GM21786 (cell line): ENCODE measurements at regions not wholly inside any gene's neighbourhood (a gene's known extent, or its start where the extent isn't known, plus 50 kb on each side); places are given as distances from the start of the nearest gene placed in this dataset.

Experiments used
- ATAC-seq: cut with Tn5 transposase; IDR thresholded peaks from one replicate; pipeline ENCODE4 v1.9.1; 2021; ENCODE audit not compliant: unreplicated experiment

DNA sequence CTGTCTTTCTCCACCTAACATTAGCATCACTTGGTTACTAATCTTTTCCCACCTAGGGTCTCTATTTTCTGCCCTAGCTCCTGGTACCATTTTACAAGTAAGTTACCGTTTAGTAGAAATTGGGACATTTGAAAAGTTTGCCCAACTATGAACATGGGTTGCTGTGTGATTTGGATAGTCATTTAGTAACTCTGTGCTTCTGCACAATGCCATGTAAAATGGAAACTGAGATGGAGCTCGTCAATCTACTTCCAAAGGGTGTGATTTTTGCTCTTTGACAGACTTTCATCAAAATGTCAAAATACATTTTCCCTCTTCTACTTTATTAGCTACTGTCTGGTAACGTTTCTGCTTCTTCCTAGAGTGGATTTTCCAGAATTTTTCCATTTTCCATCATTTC, 381.5 kb upstream of the B3GALT2 start:
- no peak for ATAC-seq

DNA sequence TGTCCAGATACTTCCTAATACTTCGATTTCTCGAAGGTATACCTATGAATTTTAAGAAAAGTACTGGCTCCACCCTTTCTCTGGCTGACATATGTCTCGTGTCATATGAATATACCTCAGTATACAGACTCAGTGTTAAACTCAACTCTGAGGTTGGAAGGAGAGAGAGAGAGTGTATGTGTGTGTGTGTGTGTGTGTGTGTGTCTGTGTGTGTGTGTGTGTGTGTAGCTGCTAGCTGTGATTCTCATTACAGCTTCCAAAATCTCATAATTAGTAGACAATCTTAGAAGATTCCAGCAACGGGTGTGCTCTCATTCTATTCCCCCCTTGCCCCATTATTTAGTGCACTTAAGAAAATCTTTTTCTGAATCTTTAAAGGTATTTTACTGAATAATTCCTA, 380.3 kb upstream of the B3GALT2 start:
- ATAC-seq, result no peak

DNA sequence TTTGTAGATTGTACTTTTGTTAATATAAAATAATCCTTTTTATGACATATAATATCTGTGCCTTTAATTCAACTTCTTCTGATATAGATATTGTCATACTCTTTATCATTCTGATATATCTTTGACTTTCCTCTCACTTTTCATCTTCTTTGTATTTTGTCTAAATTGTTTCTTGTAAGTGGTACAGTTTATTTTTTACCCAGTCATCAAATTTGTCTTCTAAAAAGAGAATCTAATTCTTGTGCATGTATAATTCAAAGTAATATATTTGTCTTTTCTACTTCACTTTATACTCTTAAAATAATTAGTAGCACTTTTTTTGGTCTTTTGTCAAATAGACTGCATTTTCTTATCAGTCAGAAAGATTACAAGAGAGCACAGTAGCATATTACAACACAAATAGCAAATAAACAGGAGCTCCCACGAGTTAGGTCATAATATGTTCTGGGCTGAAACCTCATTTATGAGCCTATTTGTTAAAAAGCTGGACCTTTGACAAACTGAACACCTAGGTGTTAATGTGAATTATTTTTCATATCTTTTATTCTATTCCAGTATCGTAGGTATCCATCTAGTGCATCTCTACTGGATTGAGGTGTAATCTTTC, 379.7 kb upstream of the B3GALT2 start:
- no peak for ATAC-seq

DNA sequence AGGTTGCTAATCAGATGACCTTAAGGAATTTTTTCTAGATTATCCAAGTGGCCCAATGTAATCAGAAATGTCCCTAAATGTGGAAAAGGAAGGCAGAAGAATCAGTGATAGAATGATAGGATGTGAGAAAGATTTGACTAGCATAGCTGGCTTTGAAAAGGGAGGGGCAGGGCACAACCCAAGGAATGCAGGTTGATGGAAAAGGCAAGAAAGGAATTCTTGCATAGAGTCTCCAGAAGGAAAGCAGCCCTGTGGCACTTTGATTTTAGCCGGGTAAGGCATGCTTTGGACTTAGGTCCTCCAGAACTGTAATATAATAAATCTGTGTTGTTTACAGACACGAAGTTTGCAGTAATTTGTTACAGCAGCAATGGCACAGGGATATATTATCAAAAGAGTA, 375.7 kb upstream of the B3GALT2 start:
- no peak for ATAC-seq

DNA sequence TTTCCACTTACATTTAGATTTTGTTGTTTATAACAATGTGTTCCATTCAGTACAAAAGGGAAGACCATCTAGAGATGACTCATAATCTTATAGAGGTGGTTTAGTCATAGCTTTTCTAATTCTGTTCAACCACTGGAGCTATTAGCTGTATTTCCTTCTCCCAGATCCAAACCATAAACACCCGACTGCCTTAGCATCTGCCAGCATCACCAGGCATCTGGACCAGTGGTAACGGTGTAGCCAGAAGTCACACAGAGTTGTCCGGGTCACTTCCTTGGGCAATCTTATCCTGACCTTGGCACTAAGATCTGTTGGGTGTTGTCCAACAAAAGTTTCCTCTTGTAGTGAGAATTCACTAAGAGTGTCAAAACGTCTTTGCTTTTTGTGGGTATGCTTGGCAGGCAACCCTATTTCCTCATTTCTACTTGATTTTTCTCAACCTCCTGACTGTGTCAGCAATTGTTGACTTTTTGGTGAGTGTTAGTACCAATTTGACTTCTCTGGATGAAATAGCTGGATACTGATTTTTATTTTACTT, 372.1 kb upstream of the B3GALT2 start:
- no peak for ATAC-seq

DNA sequence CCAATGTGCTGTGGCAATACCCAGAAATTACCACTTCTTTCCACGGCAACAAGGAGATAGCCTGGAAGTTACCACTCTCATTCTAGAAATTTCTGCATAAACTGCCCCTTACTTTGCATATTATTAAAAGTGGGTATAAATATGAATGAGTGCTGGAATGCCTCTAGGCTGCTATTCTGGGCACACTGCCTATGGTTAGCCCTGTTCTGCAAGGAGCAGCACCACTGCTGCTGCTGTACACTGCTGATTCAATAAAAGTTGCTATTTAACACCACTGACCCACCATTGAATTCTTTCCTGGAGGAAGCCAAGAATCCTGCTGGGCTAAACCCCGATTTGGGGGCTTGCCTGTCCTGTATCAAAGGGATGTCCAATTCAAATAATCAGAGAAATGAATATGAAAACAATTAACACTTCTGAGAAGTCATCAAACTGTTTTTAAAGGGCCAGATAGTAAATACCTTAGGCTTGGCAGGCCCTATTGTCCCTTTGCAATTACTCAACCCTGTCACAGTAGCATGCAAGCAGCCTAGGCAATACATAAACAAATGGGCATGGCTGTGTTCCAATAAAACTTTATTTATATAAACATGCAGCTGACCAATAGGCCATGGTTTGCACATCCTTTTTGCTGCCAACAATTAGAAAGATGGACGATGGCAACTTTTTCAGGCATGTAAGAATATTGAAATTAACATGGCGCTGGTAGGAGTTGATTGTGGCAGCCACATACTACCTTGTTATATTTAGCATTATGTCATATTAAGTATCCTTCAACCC, 369.4 kb upstream of the B3GALT2 start:
- ATAC-seq, result no peak

DNA sequence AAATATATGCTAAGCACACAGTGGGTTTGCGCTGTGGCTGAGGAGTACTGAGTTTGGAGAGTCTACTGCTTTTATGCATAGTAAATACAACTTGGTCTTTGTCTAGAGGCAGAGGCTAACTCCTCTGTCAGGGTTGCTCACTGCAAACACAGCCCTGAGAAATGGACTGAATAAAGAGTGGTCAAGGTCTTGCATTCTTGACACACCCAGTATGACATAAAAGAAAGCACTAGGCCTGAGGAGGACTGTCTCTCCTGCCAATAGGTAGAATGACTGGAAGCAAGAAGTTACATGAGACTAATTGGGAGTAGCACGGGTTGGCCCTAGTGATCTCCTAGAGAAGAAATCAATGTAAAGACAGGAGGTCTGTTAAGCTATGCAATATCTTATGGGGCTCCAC, 367.2 kb upstream of the B3GALT2 start:
- no peak for ATAC-seq

DNA sequence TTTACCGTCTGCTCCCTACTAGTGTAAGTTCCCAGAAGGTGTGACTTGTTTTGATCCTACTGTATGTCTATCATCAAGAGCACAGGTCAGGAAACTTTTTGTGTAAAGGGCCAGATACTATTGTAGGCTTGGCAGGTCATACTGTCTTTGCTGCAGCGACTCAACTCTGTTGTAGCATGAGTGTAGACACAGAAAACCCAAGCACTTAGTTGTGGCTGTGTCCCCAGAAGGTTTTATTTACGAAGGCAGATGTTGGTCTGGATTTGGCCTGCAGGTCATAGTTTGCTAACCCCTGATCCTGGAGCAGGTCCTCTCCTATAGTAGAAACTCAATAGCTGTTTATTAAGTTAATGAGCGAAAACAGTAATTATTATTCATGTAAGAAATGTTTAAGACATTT, 365.9 kb upstream of the B3GALT2 start:
- ATAC-seq, result no peak

DNA sequence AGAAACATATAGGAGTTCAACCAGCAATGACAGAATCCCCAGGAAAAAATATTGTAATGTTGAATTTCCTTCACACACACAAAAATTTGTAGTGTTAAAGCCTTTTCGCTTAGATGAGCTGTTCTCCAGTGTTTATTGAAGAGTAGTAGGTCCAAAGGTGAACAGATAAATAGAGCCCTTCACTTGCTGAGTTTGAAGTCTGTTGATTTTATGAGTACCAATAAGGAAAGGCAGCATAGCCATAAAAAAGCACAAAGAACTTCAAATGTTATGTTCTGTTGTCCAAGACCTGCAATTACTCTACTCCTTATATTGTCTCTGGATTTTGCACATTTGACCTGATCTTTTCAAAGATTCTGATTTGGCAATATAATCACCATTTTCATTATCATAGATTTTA, 362.7 kb upstream of the B3GALT2 start:
- ATAC-seq, result no peak

DNA sequence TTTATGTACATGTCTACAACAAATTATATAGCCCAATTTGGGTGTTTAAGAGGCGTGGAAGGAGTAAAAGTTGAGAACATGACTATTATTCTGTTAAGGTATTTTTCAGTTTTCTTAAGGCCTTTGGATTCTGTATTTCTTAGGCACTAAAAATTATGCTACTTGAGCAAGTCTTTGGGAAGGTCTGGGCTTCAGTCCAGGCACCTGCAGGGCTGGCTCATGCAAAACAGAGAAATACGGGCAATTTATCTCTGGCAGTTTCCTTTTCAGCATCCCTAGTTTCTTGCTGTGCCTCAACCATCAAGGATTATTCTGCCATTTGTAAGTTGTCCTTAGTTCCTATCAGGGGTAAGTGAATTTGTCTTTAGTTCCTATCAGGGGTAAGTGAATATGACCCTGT, 358.8 kb upstream of the B3GALT2 start:
- no peak for ATAC-seq

DNA sequence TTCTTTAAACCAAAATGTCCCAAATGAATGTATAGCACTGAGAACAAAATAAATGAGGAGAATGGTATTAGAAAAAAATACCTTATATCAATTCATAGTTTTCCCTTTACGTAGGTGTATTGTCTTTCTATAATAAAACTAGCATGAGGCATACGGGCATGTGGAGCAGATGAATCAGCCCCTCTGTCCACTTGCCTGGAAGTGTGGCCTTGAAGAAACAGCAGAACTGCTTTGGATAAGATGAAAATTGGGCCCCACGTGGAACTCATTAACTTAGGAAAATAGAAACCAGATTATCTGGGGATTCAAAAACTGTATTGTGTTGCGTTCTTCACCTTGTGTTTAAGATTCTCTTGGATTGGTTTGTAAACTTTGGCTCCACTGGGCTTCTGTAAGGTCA, 356.8 kb upstream of the B3GALT2 start:
- no peak for ATAC-seq

DNA sequence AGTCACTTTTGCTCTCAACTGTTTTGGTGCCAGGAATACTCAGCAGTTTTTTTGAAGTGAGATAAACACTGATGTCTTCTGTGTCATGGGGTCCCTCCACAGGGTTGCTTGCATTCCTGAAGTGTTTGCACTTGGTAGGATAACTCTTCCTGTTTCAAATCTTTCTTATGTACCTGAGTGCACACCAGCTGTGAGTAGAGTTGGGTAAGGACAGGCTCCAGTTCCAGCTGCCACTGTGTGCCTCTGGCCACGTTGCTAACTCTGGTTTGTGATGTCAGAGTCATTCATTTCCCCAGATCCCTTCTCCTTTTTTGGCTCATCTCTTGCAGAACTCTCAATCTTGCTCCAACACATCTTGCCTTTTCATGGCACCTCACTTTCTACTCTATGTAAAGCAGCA, 356.3 kb upstream of the B3GALT2 start:
- ATAC-seq, result no peak

DNA sequence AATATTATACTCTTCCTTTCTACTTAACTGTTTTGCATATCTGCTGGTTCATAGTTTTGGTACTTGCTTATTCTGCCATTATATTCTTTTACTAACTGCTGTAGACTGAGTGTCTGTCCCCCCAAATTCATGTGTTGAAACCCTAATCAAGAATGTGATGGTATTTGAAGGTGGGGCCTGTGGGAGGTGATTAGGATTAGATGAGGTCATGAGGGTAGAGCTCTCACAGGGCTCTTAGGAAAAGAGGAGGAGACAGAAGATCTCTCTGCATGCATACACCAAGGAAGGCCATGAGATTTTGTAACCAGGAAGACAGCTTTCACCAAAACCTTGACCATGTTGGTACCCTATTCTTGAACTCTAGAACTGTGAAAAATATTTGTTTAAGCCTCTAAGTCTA, 354.1 kb upstream of the B3GALT2 start:
- ATAC-seq, result no peak

DNA sequence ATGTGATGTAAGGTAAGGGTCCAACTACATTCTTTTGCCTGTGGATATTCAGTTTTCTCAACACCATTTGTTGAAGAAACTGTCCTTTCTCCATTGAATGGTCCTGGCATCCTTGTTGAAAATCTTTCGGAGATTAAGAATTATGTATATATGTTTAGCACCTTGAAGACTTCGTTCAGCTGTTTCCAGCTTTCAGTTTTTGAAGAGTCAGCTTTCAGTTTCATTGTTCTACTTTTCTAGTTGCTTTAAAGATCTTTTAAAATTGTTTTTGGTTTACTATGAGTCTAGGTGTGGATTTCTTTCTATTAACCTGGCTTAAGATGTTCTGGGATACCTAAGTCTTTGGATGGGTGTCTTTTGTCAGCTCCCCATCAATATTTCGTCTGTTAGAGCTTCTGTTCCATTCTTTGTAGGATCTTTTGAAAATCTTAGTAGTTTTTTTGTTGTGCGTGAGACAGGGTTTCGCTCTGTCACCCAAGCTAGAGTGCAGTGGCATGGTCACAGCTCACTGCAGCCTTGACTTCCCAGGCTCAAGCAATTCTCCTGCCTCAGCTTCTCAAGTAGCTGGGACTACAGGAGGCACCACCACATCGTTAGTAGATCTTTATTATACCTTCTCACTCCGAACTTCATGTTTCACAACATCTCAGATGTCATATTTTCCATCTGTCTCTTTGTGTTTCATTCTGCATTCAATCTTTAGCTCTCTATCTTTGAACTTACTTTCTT, 353.5 kb upstream of the B3GALT2 start:
- peak; percentile 55 for ATAC-seq

DNA sequence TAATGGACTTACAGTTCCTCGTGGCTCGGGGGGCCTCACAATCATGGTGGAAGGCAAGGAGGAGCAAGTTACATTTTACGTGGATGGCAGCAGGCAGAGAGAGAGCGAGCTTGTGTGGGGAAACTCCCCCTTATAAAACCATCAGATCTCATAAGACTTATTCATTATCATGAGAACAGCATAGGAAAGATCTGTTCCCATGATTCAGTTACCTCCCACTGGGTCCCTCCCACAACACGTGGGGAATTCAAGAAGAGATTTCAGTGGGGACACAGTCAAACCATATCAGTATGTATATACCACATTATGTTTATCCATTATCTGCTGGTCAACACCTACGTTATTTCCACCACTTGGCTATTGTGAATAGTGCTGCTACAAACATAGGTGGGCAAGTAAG, 352.3 kb upstream of the B3GALT2 start:
- ATAC-seq, result no peak

DNA sequence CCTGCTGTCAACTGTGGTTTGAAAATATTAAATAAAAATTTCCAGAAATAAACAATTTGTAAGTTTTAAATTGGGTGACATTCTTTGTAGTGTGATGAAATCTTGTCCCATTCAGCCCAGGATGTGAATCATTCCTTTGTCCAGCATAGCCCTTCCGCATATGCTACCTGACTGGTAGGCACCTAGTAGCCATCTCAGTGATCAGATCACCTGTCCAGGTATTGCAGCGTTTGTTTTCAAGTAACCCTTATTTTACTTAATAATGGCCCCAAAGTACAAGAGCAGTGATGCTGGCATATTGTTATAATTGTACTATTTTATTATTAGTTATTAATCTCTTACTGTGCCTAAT, 351.6 kb upstream of the B3GALT2 start:
- ATAC-seq, result no peak

DNA sequence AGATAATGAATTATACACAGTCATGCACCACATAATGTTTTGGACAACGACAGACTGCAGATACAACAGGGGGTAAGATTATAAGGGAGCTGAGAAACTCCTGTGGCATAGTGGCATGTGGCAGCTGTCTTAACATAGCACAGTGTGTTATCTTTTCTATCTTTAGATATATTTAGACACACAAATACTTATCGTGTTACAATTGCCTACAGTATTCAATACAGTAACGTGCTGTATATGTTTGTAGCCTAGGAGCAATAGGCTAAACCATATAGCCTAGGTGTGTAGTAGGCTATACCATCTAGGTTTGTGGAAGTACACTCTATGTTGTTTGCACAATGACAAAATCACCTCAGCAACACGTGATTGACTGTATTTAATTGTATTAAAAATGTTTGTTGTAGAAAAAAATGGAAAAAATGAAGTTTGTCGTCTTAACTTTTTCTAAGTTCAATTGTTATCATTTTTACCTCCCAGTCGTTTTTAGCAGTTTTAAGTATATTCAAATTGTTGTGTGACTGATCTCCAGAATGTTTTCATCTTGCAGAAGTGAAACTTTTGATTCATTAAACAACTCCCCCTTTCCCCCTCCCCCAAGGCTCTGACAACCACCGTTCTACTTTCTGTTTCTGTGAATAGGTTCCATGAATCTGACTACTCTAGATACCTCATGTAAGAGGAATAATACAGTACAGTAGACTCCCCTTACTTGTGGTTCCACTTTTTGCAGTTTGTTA, 351.0 kb upstream of the B3GALT2 start:
- ATAC-seq, result peak; percentile 88

DNA sequence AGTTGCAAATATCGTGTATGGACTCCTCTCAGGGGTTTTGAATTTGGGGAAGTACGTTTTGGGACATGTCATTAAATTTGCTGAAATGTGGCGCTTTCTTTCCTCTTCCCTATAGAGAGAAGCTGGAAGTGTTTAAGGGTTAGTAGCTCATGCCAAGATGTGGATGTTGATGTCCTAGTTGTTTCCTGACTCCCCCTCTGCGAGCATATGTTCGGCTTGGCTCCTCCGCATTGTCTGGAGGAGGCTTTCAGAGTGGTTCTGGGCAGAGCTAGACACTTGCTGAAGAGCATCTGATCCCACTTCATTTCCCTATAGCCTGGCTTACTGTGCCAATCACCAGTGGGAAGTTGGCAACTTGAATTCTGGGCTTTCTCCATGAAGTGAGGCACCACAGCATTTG, 347.4 kb upstream of the B3GALT2 start:
- no peak for ATAC-seq

DNA sequence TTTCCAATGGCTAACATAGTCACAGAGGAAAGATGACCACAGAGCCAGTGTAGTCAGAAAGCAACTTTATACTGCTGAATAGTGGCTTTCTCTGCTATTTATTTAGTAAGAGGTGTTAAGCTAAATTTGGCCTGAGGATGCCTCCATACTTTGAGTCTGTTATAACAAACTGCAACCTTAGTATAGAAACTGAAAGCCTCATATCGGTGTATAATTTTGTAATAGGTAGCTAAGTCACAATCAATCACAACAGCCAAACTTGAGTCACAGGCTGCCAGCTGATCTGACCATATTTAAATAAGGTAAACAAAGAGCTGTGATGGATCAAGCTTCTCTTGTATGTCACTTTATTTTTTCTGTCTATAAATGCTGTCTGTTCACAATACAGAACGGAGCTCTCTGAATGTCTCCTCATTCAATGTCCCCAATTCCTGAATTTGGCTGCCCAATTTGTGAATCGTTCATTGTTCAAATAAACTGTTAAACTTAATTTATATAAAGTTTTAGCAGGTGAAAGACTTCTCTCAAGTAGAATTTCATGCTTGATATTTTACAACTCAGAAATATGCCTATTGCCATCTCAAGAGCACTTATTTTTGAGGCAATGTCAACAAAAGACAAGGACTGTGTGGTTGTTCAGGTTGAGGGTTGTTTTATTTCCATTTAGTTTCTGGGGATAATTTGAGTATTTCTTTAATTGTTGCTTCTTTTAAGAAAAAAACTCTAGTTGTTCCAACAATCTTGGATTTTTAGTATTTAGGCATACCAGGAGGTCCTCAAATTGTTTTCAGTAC, 339.7 kb upstream of the B3GALT2 start:
- ATAC-seq, result no peak

DNA sequence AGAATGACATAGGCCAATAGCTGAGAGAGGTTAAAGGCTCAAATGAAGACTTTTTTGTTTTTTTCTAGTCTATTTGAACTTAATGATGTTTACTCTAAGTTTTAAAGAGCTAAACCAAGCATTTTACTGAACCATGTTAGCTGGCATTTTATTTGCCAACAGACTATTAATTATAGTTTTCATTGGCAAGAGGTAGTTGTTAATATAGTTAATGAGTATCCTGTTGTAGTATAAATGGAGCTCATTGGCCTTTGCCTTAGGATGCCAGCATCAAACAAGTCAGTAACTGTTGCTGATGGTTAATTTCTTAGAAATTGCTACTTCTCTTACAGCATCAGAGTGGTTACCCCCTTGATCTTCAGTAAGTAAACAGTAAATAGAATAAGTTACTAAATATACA, 339.0 kb upstream of the B3GALT2 start:
- ATAC-seq, result no peak

DNA sequence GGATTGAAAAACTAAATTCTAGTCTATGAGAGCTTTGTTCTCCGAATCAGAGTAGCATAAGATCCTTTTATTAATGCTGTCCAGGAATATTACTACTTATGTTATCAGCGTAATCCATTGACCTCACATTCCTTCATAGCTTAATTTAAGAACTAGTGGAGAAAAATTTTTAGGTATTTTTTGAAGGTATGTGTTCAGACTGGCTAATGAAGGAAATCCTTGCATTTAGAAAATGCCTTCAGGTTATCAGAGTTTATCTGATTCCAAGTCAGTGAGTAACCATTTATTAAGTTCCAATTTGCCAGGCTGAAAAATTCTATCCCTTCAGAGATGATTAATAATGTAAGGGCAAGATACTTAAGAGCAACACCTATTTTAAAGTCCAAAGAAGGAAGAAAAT, 338.2 kb upstream of the B3GALT2 start:
- ATAC-seq, result no peak
